ENCODE measurements at regions not wholly inside any gene's neighbourhood (a gene's known extent, or its start where the extent isn't known, plus 50 kb on each side); places are given as distances from the start of the nearest gene placed in this dataset.

DNA sequence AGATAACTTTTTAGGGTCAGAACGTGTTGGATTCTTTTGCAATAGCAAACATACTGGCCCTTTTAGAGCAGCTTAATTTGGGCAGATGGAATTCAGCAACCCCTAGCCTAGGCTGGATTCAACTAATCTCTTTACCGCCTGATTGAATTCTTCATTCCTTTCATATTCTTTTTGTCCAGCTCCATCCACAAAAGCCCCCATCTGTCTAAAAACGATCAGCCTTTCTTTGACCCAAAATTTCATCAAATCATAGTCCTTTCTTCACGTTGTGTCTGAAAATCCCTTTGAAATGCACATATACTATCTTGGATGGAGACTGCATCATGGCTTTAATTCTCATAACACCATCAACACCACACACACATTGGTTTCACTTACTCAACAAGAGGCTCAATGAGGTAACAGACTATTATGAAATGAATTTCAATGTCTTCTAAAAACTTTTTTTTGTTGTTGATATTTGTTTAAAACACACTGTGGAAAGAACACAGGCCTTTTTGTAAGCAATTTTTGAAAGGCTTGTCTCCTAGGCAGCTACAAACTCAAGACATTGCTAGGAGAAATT lies 128.0 kb upstream of the EEA1 start:
- TF ChIP-seq, protein P1, sequence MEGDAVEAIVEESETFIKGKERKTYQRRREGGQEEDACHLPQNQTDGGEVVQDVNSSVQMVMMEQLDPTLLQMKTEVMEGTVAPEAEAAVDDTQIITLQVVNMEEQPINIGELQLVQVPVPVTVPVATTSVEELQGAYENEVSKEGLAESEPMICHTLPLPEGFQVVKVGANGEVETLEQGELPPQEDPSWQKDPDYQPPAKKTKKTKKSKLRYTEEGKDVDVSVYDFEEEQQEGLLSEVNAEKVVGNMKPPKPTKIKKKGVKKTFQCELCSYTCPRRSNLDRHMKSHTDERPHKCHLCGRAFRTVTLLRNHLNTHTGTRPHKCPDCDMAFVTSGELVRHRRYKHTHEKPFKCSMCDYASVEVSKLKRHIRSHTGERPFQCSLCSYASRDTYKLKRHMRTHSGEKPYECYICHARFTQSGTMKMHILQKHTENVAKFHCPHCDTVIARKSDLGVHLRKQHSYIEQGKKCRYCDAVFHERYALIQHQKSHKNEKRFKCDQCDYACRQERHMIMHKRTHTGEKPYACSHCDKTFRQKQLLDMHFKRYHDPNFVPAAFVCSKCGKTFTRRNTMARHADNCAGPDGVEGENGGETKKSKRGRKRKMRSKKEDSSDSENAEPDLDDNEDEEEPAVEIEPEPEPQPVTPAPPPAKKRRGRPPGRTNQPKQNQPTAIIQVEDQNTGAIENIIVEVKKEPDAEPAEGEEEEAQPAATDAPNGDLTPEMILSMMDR (IDR thresholded peaks at IDR 0.05; ENCODE audit: extremely low read depth, missing control alignments) = no peak
- no peak for DNase-seq (ENCODE audit: low spot score)

GRCh38 chr12:93058280-93058679 lies 129.2 kb upstream of the EEA1 start:
- TF ChIP-seq, protein P1 (IDR thresholded peaks at IDR 0.05; ENCODE audit: extremely low read depth, missing control alignments) = no peak
- no peak for DNase-seq (ENCODE audit: low spot score)

DNA sequence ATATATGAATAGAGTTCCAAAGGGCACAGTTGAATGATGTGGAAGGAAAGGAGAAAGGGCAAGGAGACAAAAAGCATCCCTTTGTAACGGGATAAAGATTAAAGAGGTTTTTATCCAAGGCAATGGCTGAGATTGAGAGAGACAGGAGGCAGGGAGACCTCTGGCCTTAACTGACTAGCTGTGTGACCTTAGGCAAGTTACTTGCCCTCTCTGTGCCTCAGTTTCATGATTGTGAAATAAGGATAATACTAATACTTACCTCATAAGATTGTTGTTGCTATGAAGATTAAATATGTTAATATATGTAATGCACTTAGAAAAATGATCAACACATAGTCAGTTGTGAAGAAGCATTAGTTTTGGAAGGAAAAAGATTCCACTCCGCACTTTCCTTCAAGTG lies 130.2 kb upstream of the EEA1 start:
- TF ChIP-seq, protein P1 (IDR thresholded peaks at IDR 0.05; ENCODE audit: extremely low read depth, missing control alignments) = no peak
- no peak for DNase-seq (ENCODE audit: low spot score)

- TF ChIP-seq, protein P1 (IDR thresholded peaks at IDR 0.05; ENCODE audit: extremely low read depth, missing control alignments) = no peak
- DNase-seq (ENCODE audit: low spot score) = peak; percentile 64
Observed at GRCh38 chr12:93059925-93060665, 131.0 kb upstream of the EEA1 start.

- TF ChIP-seq, protein P1 (IDR thresholded peaks at IDR 0.05; ENCODE audit: extremely low read depth, missing control alignments) = no peak
- peak; percentile 22 for DNase-seq (ENCODE audit: low spot score)
Observed at GRCh38 chr12:93060666-93061472, 131.8 kb upstream of the EEA1 start.

- TF ChIP-seq, protein P1 (IDR thresholded peaks at IDR 0.05; ENCODE audit: extremely low read depth, missing control alignments) = no peak
- no peak for DNase-seq (ENCODE audit: low spot score)
Observed at GRCh38 chr12:93061473-93062419, 132.7 kb upstream of the EEA1 start.

Measured in GM20000 (cell line).